GM12892 (cell line): ENCODE measurements at regions not wholly inside any gene's neighbourhood (a gene's known extent, or its start where the extent isn't known, plus 50 kb on each side); places are given as distances from the start of the nearest gene placed in this dataset.

Experiments
- DNase-seq: peaks from one replicate; pipeline ENCODE4 v3.0.0; 2011; ENCODE audit not compliant: insufficient read length
- FAIRE-seq: peaks from 2 replicates; lab custom pipeline; 2011; peaks lifted over from hg19 to GRCh38; lab: Jason Lieb, UNC
- POLR2A ChIP-seq: IDR thresholded peaks from 2 replicates; pipeline ENCODE4 v1.6.1; 2011; ENCODE audit warnings: low read depth, low read length, control low read depth
- POLR2AphosphoS5 ChIP-seq: IDR thresholded peaks from 2 replicates; pipeline ENCODE4 v1.6.1; 2011; ENCODE audit warnings: low read depth, low read length, control low read depth
- TAF1 ChIP-seq: IDR thresholded peaks from 2 replicates; pipeline ENCODE4 v1.6.1; 2011; ENCODE audit warnings: low read depth, mild to moderate bottlenecking, control low read depth, low read length, borderline replicate concordance

DNA sequence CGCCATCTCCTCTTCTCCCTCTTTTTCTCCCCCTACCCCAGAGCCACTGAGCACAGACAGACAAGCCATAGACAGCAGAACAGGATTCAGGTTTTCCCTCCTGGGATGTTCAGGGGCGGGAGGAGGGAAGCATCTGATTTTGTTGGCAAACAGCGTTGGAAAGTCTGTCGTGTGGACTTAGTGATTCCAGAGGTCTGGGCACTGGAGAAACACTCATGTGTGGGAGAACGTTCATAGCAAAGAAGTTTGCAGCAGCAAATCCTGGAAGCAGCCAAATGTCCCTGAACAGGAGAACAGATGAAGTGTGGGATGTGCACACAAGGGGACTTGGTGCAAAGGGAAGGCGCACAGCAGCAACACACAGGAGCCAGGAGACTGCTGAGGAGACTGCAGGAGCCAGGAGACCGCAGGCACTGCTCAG lies 264.1 kb upstream of the CDYL start:
- DNase-seq (no peak), FAIRE-seq (no peak)
- TF ChIP-seq POLR2A = no peak
- TF ChIP-seq TAF1 = no peak
- TF ChIP-seq POLR2AphosphoS5 = no peak

DNA sequence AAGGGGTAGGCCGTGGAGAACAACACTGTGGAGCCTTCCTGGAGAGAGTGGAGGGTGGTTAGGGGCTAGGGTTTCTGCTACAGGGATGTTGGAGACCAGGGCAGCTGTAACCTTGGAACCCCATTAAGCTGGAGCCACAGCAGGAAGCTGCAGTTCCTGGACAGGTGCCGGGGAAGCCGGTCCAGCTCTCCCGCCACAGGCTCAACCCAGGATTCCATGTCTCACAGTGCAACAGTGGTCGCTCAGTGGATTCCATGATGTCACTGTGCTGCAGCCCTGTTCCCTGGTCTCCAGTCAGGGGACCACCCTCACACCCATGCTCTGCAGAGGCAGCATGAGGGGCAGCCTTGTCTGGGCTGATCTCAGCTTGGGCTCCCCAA lies 264.6 kb upstream of the CDYL start:
- TF ChIP-seq POLR2AphosphoS5 (no peak), TAF1 (no peak), POLR2A (no peak)
- DNase-seq = no peak

GRCh38 chr6:4510906-4511640 lies 265.1 kb upstream of the CDYL start:
- no peak for DNase-seq
- FAIRE-seq = no peak
- no peak for TF ChIP-seq POLR2A
- TF ChIP-seq POLR2AphosphoS5 = no peak
- TF ChIP-seq TAF1 = no peak

More for the DNA sequence above, 264.6 kb upstream of the CDYL start:
- FAIRE-seq = no peak

DNA sequence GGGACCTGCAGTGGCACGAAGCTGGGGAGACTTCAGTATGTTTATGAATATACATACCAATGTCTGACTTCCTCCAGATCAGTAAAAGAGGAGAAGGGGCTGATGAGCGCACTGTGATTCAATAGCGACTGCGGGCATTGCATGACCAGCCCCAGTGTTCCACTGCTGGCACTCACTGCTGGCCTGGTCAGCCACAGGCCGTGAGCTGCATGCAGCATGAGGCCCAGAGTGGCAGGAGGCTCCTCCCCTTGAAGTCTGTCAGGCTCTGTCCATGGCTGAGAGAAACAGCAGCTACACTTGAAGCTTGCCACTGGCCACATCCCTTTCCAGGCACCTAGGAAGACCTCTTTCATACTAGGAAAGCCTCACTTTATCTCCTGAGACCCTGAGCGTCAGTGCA lies 265.9 kb upstream of the CDYL start:
- FAIRE-seq = no peak

DNA sequence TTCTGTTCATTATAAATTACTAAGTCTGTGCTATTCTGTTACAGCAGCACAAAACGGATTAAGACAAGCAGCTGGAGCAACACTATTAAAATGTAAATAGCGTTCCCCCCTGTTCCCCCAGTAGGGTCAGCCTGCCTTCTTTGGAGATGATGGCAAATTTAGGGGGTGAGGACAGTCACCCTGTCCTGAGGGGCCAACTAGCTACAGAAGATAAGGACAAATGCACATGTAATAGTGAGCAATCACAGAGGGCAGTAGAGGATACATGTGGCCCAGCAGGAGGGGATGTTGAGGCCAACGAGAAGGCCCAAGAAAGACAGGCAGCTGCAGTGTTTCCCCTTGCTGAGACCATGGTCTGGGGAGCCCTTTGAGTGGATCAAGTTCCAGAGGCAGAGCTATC lies 266.7 kb upstream of the CDYL start:
- no peak for TF ChIP-seq POLR2AphosphoS5
- no peak for TF ChIP-seq POLR2A
- TF ChIP-seq TAF1 = no peak
- no peak for FAIRE-seq
- DNase-seq = no peak

More for the DNA sequence above, 265.9 kb upstream of the CDYL start:
- TF ChIP-seq POLR2A (no peak), TAF1 (no peak), POLR2AphosphoS5 (no peak)
- no peak for DNase-seq

- TF ChIP-seq POLR2A (no peak), POLR2AphosphoS5 (no peak), TAF1 (no peak)
- DNase-seq = no peak
- FAIRE-seq = no peak
Observed at GRCh38 chr6:4506792-4507191, 269.4 kb upstream of the CDYL start.

DNA sequence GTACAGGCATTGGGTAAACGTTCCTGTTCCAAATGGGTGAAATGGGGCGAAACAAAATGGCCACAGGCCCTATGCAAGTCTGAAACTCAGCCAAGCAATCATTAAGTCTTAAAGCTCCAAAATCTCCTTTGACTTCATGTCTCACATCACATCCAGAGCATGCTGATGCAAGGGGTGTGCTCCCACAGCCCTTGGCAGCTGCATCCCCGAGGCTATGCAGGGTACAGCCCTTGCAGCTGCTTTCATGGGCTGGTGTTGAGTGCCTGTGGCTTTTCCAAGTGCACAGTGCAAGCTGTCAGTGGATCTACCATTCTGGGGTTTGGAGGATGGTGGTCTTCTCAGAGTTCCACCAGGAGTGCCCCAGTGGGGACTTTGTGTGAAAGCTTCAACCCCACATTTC lies 270.0 kb upstream of the CDYL start:
- no peak for FAIRE-seq
- no peak for TF ChIP-seq POLR2AphosphoS5
- no peak for TF ChIP-seq POLR2A

DNA sequence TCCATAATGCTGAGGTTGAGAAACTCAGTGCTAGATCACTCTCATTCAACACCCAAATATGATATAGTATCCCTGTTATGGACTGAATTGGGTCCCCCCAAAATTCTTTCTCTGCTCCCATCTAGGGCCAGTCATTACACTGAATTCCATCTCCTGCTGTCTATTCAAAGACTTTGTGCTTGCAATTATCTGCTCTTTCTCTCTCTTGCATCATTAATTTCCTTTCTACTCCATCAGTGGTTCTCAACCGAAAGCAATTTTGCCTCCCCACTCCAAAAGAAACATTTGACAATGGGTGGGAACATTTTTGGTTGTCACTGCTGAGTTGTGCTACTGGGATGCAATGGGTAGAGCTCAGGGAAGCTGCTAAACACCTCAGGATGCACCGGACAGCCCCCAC lies 271.5 kb upstream of the CDYL start:
- no peak for FAIRE-seq
- TF ChIP-seq TAF1 (no peak), POLR2A (no peak), POLR2AphosphoS5 (no peak)
- no peak for DNase-seq

More for the DNA sequence above, 270.0 kb upstream of the CDYL start:
- DNase-seq = no peak

- no peak for TF ChIP-seq POLR2AphosphoS5
- no peak for TF ChIP-seq TAF1
- TF ChIP-seq POLR2A = no peak
- DNase-seq = no peak
- no peak for FAIRE-seq
Observed at GRCh38 chr6:4503700-4504099, 272.5 kb upstream of the CDYL start.

GRCh38 chr6:4496284-4496683 lies 279.9 kb upstream of the CDYL start:
- no peak for DNase-seq
- no peak for TF ChIP-seq POLR2A
- no peak for TF ChIP-seq POLR2AphosphoS5
- no peak for TF ChIP-seq TAF1
- FAIRE-seq = no peak

DNA sequence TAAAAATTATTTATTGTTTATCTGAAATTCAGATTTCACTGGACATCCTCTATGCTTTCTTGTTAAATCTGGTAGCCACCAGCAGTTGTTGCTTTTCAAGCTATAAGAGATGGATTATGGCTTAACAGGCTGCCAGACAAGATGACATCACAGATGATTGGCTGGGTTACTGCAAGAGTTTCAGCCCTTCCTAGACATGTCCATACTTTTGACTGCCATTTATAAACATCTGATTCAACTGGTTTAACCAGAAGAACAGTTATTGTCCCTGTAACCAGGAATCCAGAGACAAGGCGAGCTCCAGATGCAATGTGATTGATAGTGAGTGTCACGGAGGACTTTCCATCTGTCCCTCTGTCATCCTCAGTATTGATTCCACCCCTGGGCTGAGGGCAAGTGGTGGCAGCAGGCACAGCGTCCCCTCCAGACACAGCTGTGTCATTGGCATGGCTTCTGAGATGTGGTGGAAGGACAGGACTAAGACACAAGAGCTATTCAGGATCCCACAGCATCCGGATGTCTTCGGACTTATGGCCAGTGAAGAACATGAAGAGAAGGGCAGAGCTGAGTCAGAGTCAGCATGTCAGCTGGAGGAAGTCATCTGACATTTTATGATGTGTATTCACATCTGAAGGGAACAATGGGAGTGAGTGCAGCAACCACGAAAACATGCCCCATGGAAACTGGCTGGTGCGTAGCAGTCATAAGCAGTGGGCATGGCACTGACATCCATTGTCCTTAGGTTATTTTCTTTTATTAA lies 284.5 kb upstream of the CDYL start:
- DNase-seq (no peak), FAIRE-seq (no peak)
- TF ChIP-seq TAF1 (no peak), POLR2A (no peak), POLR2AphosphoS5 (no peak)

GRCh38 chr6:4489538-4489937 lies 286.7 kb upstream of the CDYL start:
- TF ChIP-seq POLR2A (no peak), POLR2AphosphoS5 (no peak), TAF1 (no peak)
- FAIRE-seq (no peak), DNase-seq (no peak)
